DND-41 (cell line): ENCODE measurements at regions not wholly inside any gene's neighbourhood (a gene's known extent, or its start where the extent isn't known, plus 50 kb on each side); places are given as distances from the start of the nearest gene placed in this dataset.

ENCODE experiments used
- CTCF ChIP-seq: IDR thresholded peaks from 2 replicates; pipeline ENCODE4 v1.5.1; 2012; ENCODE audit warnings: borderline replicate concordance, low read length, moderate library complexity, mild to moderate bottlenecking; ENCODE audit not compliant: poor library complexity, severe bottlenecking; ENCODE audit errors: extremely low read depth
- EZH2 ChIP-seq: IDR thresholded peaks from 3 replicates; pipeline ENCODE4 v1.6.1; 2012; ENCODE audit warnings: borderline replicate concordance, low read depth, mild to moderate bottlenecking, moderate library complexity, low read length, inconsistent platforms; ENCODE audit not compliant: severe bottlenecking

DNA sequence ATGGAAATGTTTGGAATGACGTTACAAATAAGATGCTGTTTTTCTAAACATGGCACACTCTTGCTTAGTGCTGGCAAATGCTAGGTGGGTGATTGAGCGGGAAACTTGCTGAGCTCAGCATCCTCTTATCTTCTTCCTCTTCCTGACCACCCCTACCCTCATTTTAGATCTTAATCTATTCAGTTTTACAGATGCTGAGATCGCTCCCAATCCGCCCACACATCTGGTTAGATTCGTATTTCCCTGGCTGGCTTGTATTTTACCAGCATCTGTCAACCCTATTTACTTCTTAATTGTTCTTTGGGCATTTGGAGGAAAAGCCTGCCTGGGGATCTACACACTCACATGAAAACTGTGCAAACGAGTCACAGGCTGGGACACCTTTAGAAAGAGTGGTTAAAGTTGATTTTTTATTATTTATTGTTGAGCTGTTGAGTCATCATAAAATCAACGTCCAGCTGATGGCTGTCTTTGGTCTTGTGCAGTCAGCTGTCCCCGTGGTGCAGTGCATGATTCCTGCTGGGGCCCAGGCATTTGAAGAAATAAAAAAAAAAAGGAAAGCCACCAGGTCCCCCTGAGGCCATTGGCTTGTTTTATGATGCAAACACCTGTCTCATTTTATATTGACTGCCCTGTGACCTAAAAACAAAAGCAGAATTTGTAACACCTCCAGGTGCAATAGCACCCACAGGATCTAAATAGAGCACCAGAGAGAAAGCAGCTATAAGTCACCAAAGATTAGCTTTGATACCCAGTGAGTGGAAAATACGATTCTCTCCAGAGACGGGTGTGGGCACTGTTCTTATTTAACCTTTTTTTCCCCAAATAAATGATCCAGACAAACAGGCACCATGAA is 258.6 kb downstream of the HS3ST3B1 start:
- TF ChIP-seq CTCF: no peak
- no peak for TF ChIP-seq EZH2
